GM23338 (cell line): ENCODE measurements at regions not wholly inside any gene's neighbourhood (a gene's known extent, or its start where the extent isn't known, plus 50 kb on each side); places are given as distances from the start of the nearest gene placed in this dataset.

Experiments
- ATAC-seq: fragments of 200-7000 bp; cut with Tn5 transposase; 3 replicates; pipeline ENCODE4 v1.9.1; 2020
- DNase-seq: peaks from one replicate; pipeline ENCODE4 v3.0.0-alpha.2; 2015; ENCODE audit warnings: low spot score
- H2AFZ ChIP-seq: fragments of 200-600 bp; sonication (generic); 2 replicates; pipeline ENCODE4 v1.8.0; 2016; ENCODE audit warnings: antibody characterized with exemption, mild to moderate bottlenecking, moderate library complexity
- H3F3A ChIP-seq: fragments of 200-600 bp; sonication (generic); replicated peaks from 2 replicates; pipeline ENCODE4 v1.8.0; 2017; ENCODE audit warnings: antibody characterized with exemption, mixed run types, low read depth
- H3K27ac ChIP-seq: fragments of 200-600 bp; sonication (generic); 2 replicates; pipeline ENCODE4 v1.6.1; 2016; ENCODE audit warnings: low read depth
- H3K27me3 ChIP-seq: fragments of 200-600 bp; sonication (generic); 2 replicates; pipeline ENCODE4 v1.8.0; 2016; ENCODE audit warnings: mild to moderate bottlenecking, mixed run types, moderate library complexity; ENCODE audit not compliant: insufficient read depth
- H3K36me3 ChIP-seq: fragments of 200-600 bp; sonication (generic); 2 replicates; pipeline ENCODE4 v1.8.0; 2016; ENCODE audit warnings: mild to moderate bottlenecking; ENCODE audit not compliant: insufficient read depth
- H3K4me1 ChIP-seq: fragments of 200-600 bp; sonication (generic); 2 replicates; pipeline ENCODE4 v1.8.0; 2016; ENCODE audit warnings: mild to moderate bottlenecking, moderate library complexity; ENCODE audit not compliant: insufficient read depth
- H3K4me2 ChIP-seq: fragments of 200-600 bp; sonication (generic); 2 replicates; pipeline ENCODE4 v1.7.1; 2017; ENCODE audit warnings: mixed run types
- H3K4me3 ChIP-seq: fragments of 200-600 bp; sonication (generic); 2 replicates; pipeline ENCODE4 v1.6.1; 2016; ENCODE audit warnings: mixed run types
- H3K79me2 ChIP-seq: fragments of 200-600 bp; sonication (generic); replicated peaks from 2 replicates; pipeline ENCODE4 v1.8.0; 2017; ENCODE audit warnings: mild to moderate bottlenecking; ENCODE audit not compliant: insufficient read depth
- H3K9me2 ChIP-seq: fragments of 200-600 bp; sonication (generic); 2 replicates; pipeline ENCODE4 v1.8.0; 2017; ENCODE audit not compliant: insufficient read depth
- H4K20me1 ChIP-seq: fragments of 200-600 bp; sonication (generic); replicated peaks from 2 replicates; pipeline ENCODE4 v1.8.0; 2017; ENCODE audit warnings: mild to moderate bottlenecking; ENCODE audit not compliant: insufficient read depth
- H3K27ac Mint-ChIP-seq: 2 replicates; pipeline ENCODE4 v1.8.0; 2020; ENCODE audit warnings: inconsistent platforms, mild to moderate bottlenecking, moderate library complexity, mixed read lengths
- H3K27me3 Mint-ChIP-seq: 3 replicates; pipeline ENCODE4 v1.8.0; 2022; ENCODE audit warnings: low read depth, mild to moderate bottlenecking, moderate library complexity, mixed read lengths, inconsistent platforms; ENCODE audit not compliant: insufficient read depth, poor library complexity
- H3K36me3 Mint-ChIP-seq: 3 replicates; pipeline ENCODE4 v1.8.0; 2021; ENCODE audit warnings: low read depth, mild to moderate bottlenecking, inconsistent platforms, moderate library complexity, mixed read lengths
- H3K4me1 Mint-ChIP-seq: 3 replicates; pipeline ENCODE4 v1.8.0; 2020; ENCODE audit warnings: mild to moderate bottlenecking, inconsistent platforms, mixed read lengths
- H3K4me3 Mint-ChIP-seq: 3 replicates; pipeline ENCODE4 v1.8.0; 2021; ENCODE audit warnings: moderate library complexity, mild to moderate bottlenecking, inconsistent platforms, mixed read lengths
- H3K9me3 Mint-ChIP-seq: 3 replicates; pipeline ENCODE4 v1.8.0; 2020; ENCODE audit warnings: moderate library complexity, mild to moderate bottlenecking, inconsistent platforms, mixed read lengths
- CREB1 ChIP-seq: fragments of 250-450 bp; sonication (Bioruptor Pico); IDR thresholded peaks from 2 replicates; pipeline ENCODE4 v1.5.0; 2020; ENCODE audit warnings: low read depth, mild to moderate bottlenecking, moderate library complexity
- CTCF ChIP-seq, 2 experiments: fragments of 200-600 bp in 1 of 2; sonication (generic) in 1 of 2; conservative IDR thresholded peaks; 2 replicates each; pipeline versions ENCODE4 v1.5.1 to v1.6.1; 2016 to 2017; ENCODE audit warnings: antibody characterized with exemption in 2 of 2, low read depth in 2 of 2, mild to moderate bottlenecking in 2 of 2, moderate library complexity in 1 of 2
- ETS1 ChIP-seq: IDR thresholded peaks from 2 replicates; pipeline ENCODE4 v1.6.1; 2016; ENCODE audit warnings: antibody characterized with exemption
- EZH2 ChIP-seq: fragments of 200-600 bp; sonication (generic); IDR thresholded peaks from one replicate; pipeline ENCODE4 v1.8.0; 2017; ENCODE audit warnings: antibody characterized with exemption, mild to moderate bottlenecking, low read depth; ENCODE audit not compliant: unreplicated experiment
- EZH2phosphoT487 ChIP-seq: fragments of 200-600 bp; sonication (generic); IDR thresholded peaks from one replicate; pipeline ENCODE4 v1.8.1; 2018; ENCODE audit warnings: antibody characterized with exemption; ENCODE audit not compliant: unreplicated experiment
- JUNB ChIP-seq: IDR thresholded peaks from one replicate; pipeline ENCODE4 v1.6.1; 2016; ENCODE audit warnings: antibody characterized with exemption; ENCODE audit not compliant: unreplicated experiment
- NANOG ChIP-seq: IDR thresholded peaks from 2 replicates; pipeline ENCODE4 v1.6.1; 2016; ENCODE audit warnings: antibody characterized with exemption, borderline replicate concordance
- STAT1 ChIP-seq: IDR thresholded peaks from one replicate; pipeline ENCODE4 v1.6.1; 2016; ENCODE audit warnings: antibody characterized with exemption; ENCODE audit not compliant: unreplicated experiment
- ZNF114 ChIP-seq: fragments of 250-450 bp; sonication (Bioruptor Pico); IDR thresholded peaks from 2 replicates; pipeline ENCODE4 v1.5.0; 2020; ENCODE audit warnings: mild to moderate bottlenecking, moderate library complexity
- ZNF462 ChIP-seq: fragments of 250-450 bp; sonication (Bioruptor Pico); IDR thresholded peaks from 2 replicates; pipeline ENCODE4 v1.5.0; 2020; ENCODE audit warnings: mild to moderate bottlenecking, moderate library complexity

- Mint-ChIP-seq H3K9me3 (no peaks in the 10 kb centered on the region; the same call in 2 of the 3 replicates), H3K4me1 (no peaks in the 10 kb centered on the region; the same call in 2 of the 3 replicates), H3K27ac (no peak overlapping the region), H3K27me3 (no peaks in the 10 kb centered on the region), H3K36me3 (no peaks in the 10 kb centered on the region), H3K4me3 (no peak overlapping the region)
- Histone ChIP-seq H3K9me2 (0 out of 2 replicates have a peak, but pooled peaks cover 5% of the 10 kb centered on the region), H2AFZ (peak overlapping the region; percentile 38; the same call in 1 of the 2 replicates), H3K36me3 (no peaks in the 10 kb centered on the region), H3K4me2 (no peak overlapping the region), H3K4me1 (no peaks in the 10 kb centered on the region), H3K79me2 (no peaks in the 10 kb centered on the region), H3K4me3 (no peak overlapping the region), H3F3A (no peaks in the 10 kb centered on the region), H3K27ac (no peak overlapping the region), H4K20me1 (no peaks in the 10 kb centered on the region; the same call in 1 of the 2 replicates), H3K27me3 (no peaks in the 10 kb centered on the region)
- TF ChIP-seq NANOG (no peak), STAT1 (no peak), ETS1 (no peak), ZNF114 (CRISPR knock-in tag) (no peak), ZNF462 (CRISPR knock-in tag) (no peak), CTCF (conservative IDR thresholded peaks at IDR 0.05; ENCODE audit: low read depth in 2 of 2) (no peak), CREB1 (no peak), EZH2 (no peak), JUNB (no peak), EZH2phosphoT487 (no peak)
- DNase-seq (no peak), ATAC-seq (no peak)
These were observed 215.8 kb downstream of the RNF144B start for GRCh38 chr6:18602931-18603330.
